Loucy (cell line): ENCODE measurements at regions not wholly inside any gene's neighbourhood (a gene's known extent, or its start where the extent isn't known, plus 50 kb on each side); places are given as distances from the start of the nearest gene placed in this dataset.

Experiments
- H2AFZ ChIP-seq: fragments of 200-600 bp; sonication (generic); 2 replicates; pipeline ENCODE4 v1.6.0; 2016; ENCODE audit warnings: antibody characterized with exemption, mild to moderate bottlenecking, low read length, moderate library complexity
- H3F3A ChIP-seq: fragments of 200-600 bp; 2 replicates; pipeline ENCODE4 v1.6.0; 2016; ENCODE audit warnings: antibody characterized with exemption, low read depth, mild to moderate bottlenecking
- H3K27me3 ChIP-seq: fragments of 200-600 bp; sonication (generic); 2 replicates; pipeline ENCODE4 v1.6.1; 2014; ENCODE audit warnings: low read length, mild to moderate bottlenecking; ENCODE audit not compliant: insufficient read depth, poor library complexity, severe bottlenecking
- H3K36me3 ChIP-seq: fragments of 200-600 bp; sonication (generic); 2 replicates; pipeline ENCODE4 v1.6.1; 2016; ENCODE audit warnings: low read length; ENCODE audit not compliant: insufficient read depth
- H3K4me1 ChIP-seq: fragments of 200-600 bp; sonication (generic); 2 replicates; pipeline ENCODE4 v1.5.1; 2014; ENCODE audit warnings: low read length, mild to moderate bottlenecking; ENCODE audit not compliant: insufficient read depth, poor library complexity, severe bottlenecking
- H3K4me2 ChIP-seq: fragments of 200-600 bp; sonication (generic); 2 replicates; pipeline ENCODE4 v1.6.0; 2014; ENCODE audit warnings: antibody characterized with exemption, low read length, low read depth, mild to moderate bottlenecking; ENCODE audit not compliant: poor library complexity, severe bottlenecking
- H3K4me3 ChIP-seq: fragments of 200-600 bp; sonication (generic); 2 replicates; pipeline ENCODE4 v1.5.1; 2014; ENCODE audit warnings: low read length, mild to moderate bottlenecking, mixed read lengths; ENCODE audit not compliant: poor library complexity, severe bottlenecking
- H3K79me2 ChIP-seq: fragments of 200-600 bp; sonication (generic); 2 replicates; pipeline ENCODE4 v1.6.1; 2014; ENCODE audit warnings: low read length; ENCODE audit not compliant: insufficient read depth
- H3K9ac ChIP-seq: fragments of 200-600 bp; sonication (generic); 2 replicates; pipeline ENCODE4 v1.6.0; 2014; ENCODE audit warnings: mild to moderate bottlenecking, low read depth, low read length, moderate library complexity; ENCODE audit not compliant: poor library complexity, severe bottlenecking
- H3K9me2 ChIP-seq: fragments of 200-600 bp; sonication (generic); replicated peaks from 2 replicates; pipeline ENCODE4 v1.6.1; 2016; ENCODE audit warnings: low read depth, low read length, mixed read lengths
- H3K9me3 ChIP-seq: fragments of 200-600 bp; sonication (generic); 2 replicates; pipeline ENCODE4 v1.6.1; 2014; ENCODE audit warnings: mild to moderate bottlenecking, antibody characterized with exemption, low read length, low read depth; ENCODE audit not compliant: insufficient read depth
- H4K20me1 ChIP-seq: fragments of 200-600 bp; sonication (generic); 2 replicates; pipeline ENCODE4 v1.6.0; 2014; ENCODE audit warnings: antibody characterized with exemption, low read length, mild to moderate bottlenecking; ENCODE audit not compliant: insufficient read depth, poor library complexity, severe bottlenecking
- CTCF ChIP-seq: fragments of 200-600 bp; sonication (generic); conservative IDR thresholded peaks from 2 replicates; pipeline ENCODE4 v1.5.1; 2014; ENCODE audit warnings: mild to moderate bottlenecking, antibody characterized with exemption, low read length
- EZH2phosphoT487 ChIP-seq: fragments of 200-600 bp; IDR thresholded peaks from 2 replicates; pipeline ENCODE4 v1.6.1; 2018; ENCODE audit warnings: antibody characterized with exemption, mild to moderate bottlenecking, moderate library complexity, borderline replicate concordance

- H3K9ac ChIP-seq: no peak overlapping the region
- TF ChIP-seq EZH2phosphoT487 (no peak), CTCF (no peak)
- H4K20me1 ChIP-seq: no peaks in the 10 kb centered on the region
- H3K9me2 ChIP-seq: no peaks in the 10 kb centered on the region
- no peaks in the 10 kb centered on the region for H3K79me2 ChIP-seq
- no peaks in the 10 kb centered on the region for H3K4me1 ChIP-seq
- no peaks in the 10 kb centered on the region for H3K27me3 ChIP-seq
- H3K4me2 ChIP-seq: no peak overlapping the region
- H3K9me3 ChIP-seq: no peaks in the 10 kb centered on the region
- no peaks in the 10 kb centered on the region for H3K36me3 ChIP-seq
- no peaks in the 10 kb centered on the region for H3F3A ChIP-seq
- H3K4me3 ChIP-seq: no peak overlapping the region
- H2AFZ ChIP-seq: no peak overlapping the region
Measured at GRCh38 chr12:127292736-127293135, 974.2 kb upstream of the TMEM132C start.

GRCh38 chr12:127293507-127294310 is 973.3 kb upstream of the TMEM132C start:
- TF ChIP-seq EZH2phosphoT487 (no peak), CTCF (peak; percentile 75)
- H3K9ac ChIP-seq: no peak overlapping the region
- H3K9me3 ChIP-seq: no peaks in the 10 kb centered on the region

GRCh38 chr12:127294651-127295210 is 972.2 kb upstream of the TMEM132C start:
- no peaks in the 10 kb centered on the region for H3F3A ChIP-seq
- no peaks in the 10 kb centered on the region for H3K79me2 ChIP-seq
- H2AFZ ChIP-seq: no peak overlapping the region
- H3K9me3 ChIP-seq: no peaks in the 10 kb centered on the region
- H3K4me2 ChIP-seq: no peak overlapping the region
- no peak overlapping the region for H3K4me3 ChIP-seq
- no peaks in the 10 kb centered on the region for H3K4me1 ChIP-seq
- H3K36me3 ChIP-seq: no peaks in the 10 kb centered on the region
- H3K27me3 ChIP-seq: no peaks in the 10 kb centered on the region
- H3K9ac ChIP-seq: no peak overlapping the region
- TF ChIP-seq CTCF (no peak), EZH2phosphoT487 (no peak)
- H3K9me2 ChIP-seq: no peaks in the 10 kb centered on the region
- H4K20me1 ChIP-seq: no peaks in the 10 kb centered on the region

More at GRCh38 chr12:127293507-127294310, 973.3 kb upstream of the TMEM132C start:
- Histone ChIP-seq H2AFZ (no peak overlapping the region), H3K79me2 (no peaks in the 10 kb centered on the region), H3F3A (no peaks in the 10 kb centered on the region), H3K27me3 (no peaks in the 10 kb centered on the region), H3K36me3 (no peaks in the 10 kb centered on the region), H3K4me2 (no peak overlapping the region), H3K4me1 (no peaks in the 10 kb centered on the region), H3K4me3 (no peak overlapping the region), H4K20me1 (no peaks in the 10 kb centered on the region), H3K9me2 (no peaks in the 10 kb centered on the region)
